GM12865 (cell line): ENCODE measurements at regions not wholly inside any gene's neighbourhood (a gene's known extent, or its start where the extent isn't known, plus 50 kb on each side); places are given as distances from the start of the nearest gene placed in this dataset.

ENCODE experiments used
- DNase-seq: peaks from one replicate; pipeline ENCODE4 v3.0.0; 2010; ENCODE audit warnings: low read depth
- H3K4me3 ChIP-seq: 2 replicates; pipeline ENCODE4 v1.5.1; 2011; ENCODE audit warnings: mild to moderate bottlenecking, low read depth, low read length, control low read depth
- TF ChIP-seq, protein P1 (sequence below): IDR thresholded peaks from 2 replicates; pipeline ENCODE4 v1.5.1; 2011; ENCODE audit warnings: low read length, control low read depth, low read depth, inconsistent platforms; ENCODE audit not compliant: insufficient read depth; ENCODE audit errors: missing control alignments

- no peak for DNase-seq
- TF ChIP-seq, protein P1, sequence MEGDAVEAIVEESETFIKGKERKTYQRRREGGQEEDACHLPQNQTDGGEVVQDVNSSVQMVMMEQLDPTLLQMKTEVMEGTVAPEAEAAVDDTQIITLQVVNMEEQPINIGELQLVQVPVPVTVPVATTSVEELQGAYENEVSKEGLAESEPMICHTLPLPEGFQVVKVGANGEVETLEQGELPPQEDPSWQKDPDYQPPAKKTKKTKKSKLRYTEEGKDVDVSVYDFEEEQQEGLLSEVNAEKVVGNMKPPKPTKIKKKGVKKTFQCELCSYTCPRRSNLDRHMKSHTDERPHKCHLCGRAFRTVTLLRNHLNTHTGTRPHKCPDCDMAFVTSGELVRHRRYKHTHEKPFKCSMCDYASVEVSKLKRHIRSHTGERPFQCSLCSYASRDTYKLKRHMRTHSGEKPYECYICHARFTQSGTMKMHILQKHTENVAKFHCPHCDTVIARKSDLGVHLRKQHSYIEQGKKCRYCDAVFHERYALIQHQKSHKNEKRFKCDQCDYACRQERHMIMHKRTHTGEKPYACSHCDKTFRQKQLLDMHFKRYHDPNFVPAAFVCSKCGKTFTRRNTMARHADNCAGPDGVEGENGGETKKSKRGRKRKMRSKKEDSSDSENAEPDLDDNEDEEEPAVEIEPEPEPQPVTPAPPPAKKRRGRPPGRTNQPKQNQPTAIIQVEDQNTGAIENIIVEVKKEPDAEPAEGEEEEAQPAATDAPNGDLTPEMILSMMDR: no peak
- no peak overlapping the region for H3K4me3 ChIP-seq
Measured at GRCh38 chr13:106865716-106866440, 297.9 kb upstream of the ARGLU1 start.

DNA sequence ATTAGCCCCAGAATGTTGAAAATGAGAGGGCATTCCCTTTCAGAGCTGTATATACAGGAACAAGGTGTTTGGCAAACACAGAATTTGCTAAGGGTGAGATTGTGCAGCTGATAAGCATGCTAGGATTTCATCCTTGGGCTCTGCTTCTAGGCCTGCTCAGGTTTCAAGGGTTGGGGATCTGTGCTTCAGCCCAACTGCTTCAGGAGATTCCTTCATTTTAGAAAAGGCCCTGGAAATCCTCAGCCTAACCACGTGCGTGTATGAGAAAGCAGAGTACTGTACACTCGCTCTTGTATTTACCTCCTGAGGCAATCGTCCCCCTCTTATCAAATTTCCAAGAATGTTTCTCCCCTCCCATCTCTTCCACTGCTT is 291.6 kb upstream of the ARGLU1 start:
- H3K4me3 ChIP-seq: no peak overlapping the region
- TF ChIP-seq, protein P1: no peak
- DNase-seq: no peak

DNA sequence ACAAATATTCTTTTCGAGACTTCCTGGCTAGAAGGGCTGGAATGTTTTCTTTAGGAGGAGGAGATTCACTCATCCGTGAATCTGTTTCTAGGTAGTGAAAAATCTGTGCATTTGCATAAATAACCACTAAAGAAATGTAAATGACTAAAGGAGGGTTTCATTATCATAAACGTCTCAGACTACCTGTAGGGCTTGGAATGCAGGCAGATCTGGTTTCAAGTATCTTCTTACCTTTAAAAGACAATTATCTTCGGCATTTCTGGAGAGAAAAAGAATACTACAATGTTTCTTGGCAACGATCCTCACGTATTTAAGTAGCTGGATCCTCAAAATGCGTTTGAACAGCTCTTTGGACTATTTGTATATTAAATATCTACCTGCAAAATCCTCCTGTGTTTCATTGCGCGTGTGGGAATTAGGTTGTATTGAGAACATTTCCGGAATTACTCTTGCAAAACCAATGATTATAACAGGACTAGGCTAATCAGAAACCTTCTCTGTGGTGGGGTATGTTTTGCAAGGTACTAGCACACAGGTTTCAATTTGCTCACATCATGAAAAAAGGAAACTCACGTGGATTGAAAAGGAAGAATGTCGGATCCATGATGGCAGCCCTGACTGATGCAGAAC is 291.1 kb upstream of the ARGLU1 start:
- no peak for DNase-seq
- TF ChIP-seq, protein P1: no peak
- no peak overlapping the region for H3K4me3 ChIP-seq

DNA sequence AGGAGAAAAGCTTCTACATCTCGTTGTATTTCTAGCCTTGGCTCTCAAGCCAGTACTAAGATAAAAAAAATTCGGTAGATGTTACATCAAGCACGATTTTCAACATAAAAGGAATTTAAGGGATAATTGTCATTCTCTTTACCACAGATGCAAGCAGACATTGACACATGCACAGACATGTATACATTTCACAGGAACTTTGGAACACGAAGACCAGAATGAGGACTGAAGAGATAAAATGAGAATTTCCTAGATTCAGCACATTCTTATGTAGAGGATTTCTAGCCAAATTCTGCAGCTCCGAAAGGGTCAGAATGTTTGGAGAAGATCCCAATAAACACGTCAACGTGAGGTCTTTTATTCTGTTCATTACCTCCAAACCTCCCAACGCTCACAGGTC is 284.5 kb upstream of the ARGLU1 start:
- no peak for DNase-seq
- TF ChIP-seq, protein P1: no peak
- H3K4me3 ChIP-seq: no peak overlapping the region

- H3K4me3 ChIP-seq: no peak overlapping the region
- TF ChIP-seq, protein P1: no peak
- DNase-seq: no peak
Measured at GRCh38 chr13:106850973-106851650, 283.2 kb upstream of the ARGLU1 start.

DNA sequence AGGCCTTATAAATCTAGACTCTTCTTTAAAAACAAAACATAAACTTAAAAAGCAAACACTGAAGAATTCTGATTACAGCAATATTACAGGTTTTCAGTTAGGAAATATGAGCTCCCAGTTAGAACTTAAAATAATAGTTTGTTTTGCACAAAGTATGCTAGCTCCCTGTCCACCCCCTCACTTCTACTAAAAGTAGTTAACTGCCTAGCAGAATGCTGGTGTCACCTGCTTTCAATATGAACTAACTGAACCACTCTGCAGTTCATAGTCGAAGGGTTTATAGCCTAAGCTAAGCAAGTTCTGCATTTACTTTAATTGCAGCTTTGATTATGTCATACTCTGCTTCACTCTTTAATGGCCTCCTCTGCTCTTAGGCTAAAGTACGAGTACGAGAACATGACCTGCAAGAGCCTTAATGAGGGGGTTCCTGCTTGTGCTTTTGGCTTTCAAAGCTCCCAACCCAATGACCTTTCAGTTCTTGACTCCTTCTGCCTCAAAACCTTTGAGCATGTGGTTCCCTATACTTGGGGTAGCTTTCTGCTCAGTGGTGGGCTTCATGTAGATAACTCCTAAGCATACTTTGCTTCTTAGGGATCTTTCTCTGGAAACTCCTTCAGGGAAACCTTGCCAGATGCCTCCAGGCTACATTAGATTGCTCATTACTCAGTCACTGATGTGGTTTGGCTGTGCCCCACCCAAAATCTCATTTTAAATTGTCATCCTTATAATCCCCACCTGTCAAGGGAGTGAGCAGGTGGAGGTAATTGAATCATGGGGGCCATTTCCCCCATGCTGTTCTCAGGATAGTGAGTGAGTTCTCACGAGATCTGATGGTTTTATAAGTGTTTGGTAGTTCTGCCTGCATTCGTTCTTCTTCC is 278.9 kb upstream of the ARGLU1 start:
- no peak for DNase-seq
- TF ChIP-seq, protein P1: no peak
- no peak overlapping the region for H3K4me3 ChIP-seq
